ENCODE measurements at regions not wholly inside any gene's neighbourhood (a gene's known extent, or its start where the extent isn't known, plus 50 kb on each side); places are given as distances from the start of the nearest gene placed in this dataset.
"Not testable (repeated sequence)": the region's sequence is repeated elsewhere in the genome, so short reads cannot be mapped to it uniquely, and the experiment has no call there.

DNA sequence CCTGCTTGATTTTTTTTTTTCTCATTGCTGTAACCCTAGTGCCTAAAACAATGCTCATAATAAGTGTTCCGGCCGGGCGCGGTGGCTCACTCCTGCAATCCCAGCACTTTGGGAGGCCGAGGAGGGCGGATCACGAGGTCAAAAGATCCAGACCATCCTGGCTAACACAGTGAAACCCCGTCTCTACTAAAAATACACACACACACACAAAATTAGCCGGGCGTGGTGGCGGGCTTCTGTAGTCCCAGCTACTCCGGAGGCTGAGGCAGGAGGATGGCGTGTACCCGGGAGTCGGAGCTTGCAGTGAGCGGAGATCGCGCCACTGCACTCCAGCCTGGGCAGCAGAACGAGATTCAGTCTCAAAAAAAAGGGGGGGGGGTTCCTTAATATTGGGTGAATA is 214.0 kb upstream of the HSF2 start:
- DNase-seq; H3K27me3 ChIP-seq (ENCODE audit: control insufficient read depth, insufficient read depth, low read length); H3K27ac ChIP-seq (ENCODE audit: insufficient read depth, low read length, poor library complexity, severe bottlenecking); H3K36me3 ChIP-seq (ENCODE audit: control insufficient read depth, insufficient read depth, low read length); H3K27ac Mint-ChIP-seq; H3K27me3 Mint-ChIP-seq; H3K4me1 ChIP-seq (ENCODE audit: control insufficient read depth, insufficient read depth, low read length, poor library complexity, severe bottlenecking); H3K4me3 Mint-ChIP-seq; H3K9me3 ChIP-seq (ENCODE audit: control insufficient read depth in 2 of 2, low read length in 2 of 2); H3K36me3 Mint-ChIP-seq; ATAC-seq (ENCODE audit: low read depth in 2 of 2); H3K4me1 Mint-ChIP-seq; H3K4me3 ChIP-seq (ENCODE audit: low read depth, low read length); H3K9me3 Mint-ChIP-seq: not testable (repeated sequence)

DNA sequence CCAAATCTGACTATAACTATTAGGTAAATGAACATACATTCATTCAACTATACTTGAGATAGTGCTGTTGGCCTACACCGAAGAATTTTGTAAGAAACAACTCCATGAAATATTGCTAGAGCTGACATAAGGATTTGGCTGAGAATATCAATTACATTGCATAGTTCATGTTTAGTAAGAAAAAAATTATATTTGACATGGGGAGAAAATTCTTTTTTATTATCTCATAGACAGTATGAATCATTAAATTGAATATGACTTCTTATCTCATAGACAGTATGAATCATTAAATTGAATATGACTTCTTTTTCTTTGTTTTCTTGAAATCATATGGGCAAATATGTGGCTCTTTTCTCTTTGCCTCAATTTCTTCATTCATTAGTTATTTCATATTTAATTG is 212.3 kb upstream of the HSF2 start:
- Mint-ChIP-seq H3K9me3 (peaks cover 0 to 4% (median 1%) of the 10 kb centered on the region in 7 donors), H3K27me3 (no peaks in the 10 kb centered on the region), H3K4me1 (no peaks in the 10 kb centered on the region), H3K36me3 (no peaks in the 10 kb centered on the region), H3K27ac (no peak overlapping the region), H3K4me3 (no peak overlapping the region)
- DNase-seq = no peak
- H3K4me3 ChIP-seq (ENCODE audit: low read depth, low read length) = no peak overlapping the region
- H3K27ac ChIP-seq (ENCODE audit: insufficient read depth, low read length, poor library complexity, severe bottlenecking) = no peak overlapping the region
- ATAC-seq (ENCODE audit: low read depth in 2 of 2) = no peak
- no peaks in the 10 kb centered on the region for H3K9me3 ChIP-seq (ENCODE audit: control insufficient read depth in 2 of 2, low read length in 2 of 2)
- H3K27me3 ChIP-seq (ENCODE audit: control insufficient read depth, insufficient read depth, low read length) = no peaks in the 10 kb centered on the region
- H3K4me1 ChIP-seq (ENCODE audit: control insufficient read depth, insufficient read depth, low read length, poor library complexity, severe bottlenecking) = no peaks in the 10 kb centered on the region
- H3K36me3 ChIP-seq (ENCODE audit: control insufficient read depth, insufficient read depth, low read length) = no peaks in the 10 kb centered on the region

- no peaks in the 10 kb centered on the region for H3K27me3 ChIP-seq (ENCODE audit: control insufficient read depth, insufficient read depth, low read length)
- Mint-ChIP-seq H3K4me3 (no peak overlapping the region), H3K36me3 (no peaks in the 10 kb centered on the region), H3K27me3 (no peaks in the 10 kb centered on the region), H3K27ac (no peak overlapping the region), H3K4me1 (no peaks in the 10 kb centered on the region), H3K9me3 (peaks cover 0 to 3% (median 2%) of the 10 kb centered on the region in 7 donors)
- no peaks in the 10 kb centered on the region for H3K36me3 ChIP-seq (ENCODE audit: control insufficient read depth, insufficient read depth, low read length)
- no peak for DNase-seq
- H3K9me3 ChIP-seq (ENCODE audit: control insufficient read depth in 2 of 2, low read length in 2 of 2) = no peaks in the 10 kb centered on the region
- no peak for ATAC-seq (ENCODE audit: low read depth in 2 of 2)
- H3K4me3 ChIP-seq (ENCODE audit: low read depth, low read length) = no peak overlapping the region
- H3K27ac ChIP-seq (ENCODE audit: insufficient read depth, low read length, poor library complexity, severe bottlenecking) = no peak overlapping the region
- no peaks in the 10 kb centered on the region for H3K4me1 ChIP-seq (ENCODE audit: control insufficient read depth, insufficient read depth, low read length, poor library complexity, severe bottlenecking)
Observed at GRCh38 chr6:122198922-122199321, 200.5 kb upstream of the HSF2 start.

GRCh38 chr6:122200440-122200839 is 199.0 kb upstream of the HSF2 start:
- Histone ChIP-seq H3K36me3 (ENCODE audit: control insufficient read depth, insufficient read depth, low read length) (no peaks in the 10 kb centered on the region), H3K27ac (ENCODE audit: insufficient read depth, low read length, poor library complexity, severe bottlenecking) (no peak overlapping the region), H3K4me3 (ENCODE audit: low read depth, low read length) (no peak overlapping the region), H3K27me3 (ENCODE audit: control insufficient read depth, insufficient read depth, low read length) (no peaks in the 10 kb centered on the region), H3K4me1 (ENCODE audit: control insufficient read depth, insufficient read depth, low read length, poor library complexity, severe bottlenecking) (no peaks in the 10 kb centered on the region), H3K9me3 (ENCODE audit: control insufficient read depth in 2 of 2, low read length in 2 of 2) (no peaks in the 10 kb centered on the region)
- H3K27ac Mint-ChIP-seq = no peak overlapping the region
- no peak overlapping the region for H3K4me3 Mint-ChIP-seq
- H3K9me3 Mint-ChIP-seq = peaks cover 2 to 10% (median 5%) of the 10 kb centered on the region in 7 donors
- no peaks in the 10 kb centered on the region for H3K27me3 Mint-ChIP-seq
- no peaks in the 10 kb centered on the region for H3K36me3 Mint-ChIP-seq
- ATAC-seq (ENCODE audit: low read depth in 2 of 2) (no peak), DNase-seq (no peak)
- no peaks in the 10 kb centered on the region for H3K4me1 Mint-ChIP-seq

DNA sequence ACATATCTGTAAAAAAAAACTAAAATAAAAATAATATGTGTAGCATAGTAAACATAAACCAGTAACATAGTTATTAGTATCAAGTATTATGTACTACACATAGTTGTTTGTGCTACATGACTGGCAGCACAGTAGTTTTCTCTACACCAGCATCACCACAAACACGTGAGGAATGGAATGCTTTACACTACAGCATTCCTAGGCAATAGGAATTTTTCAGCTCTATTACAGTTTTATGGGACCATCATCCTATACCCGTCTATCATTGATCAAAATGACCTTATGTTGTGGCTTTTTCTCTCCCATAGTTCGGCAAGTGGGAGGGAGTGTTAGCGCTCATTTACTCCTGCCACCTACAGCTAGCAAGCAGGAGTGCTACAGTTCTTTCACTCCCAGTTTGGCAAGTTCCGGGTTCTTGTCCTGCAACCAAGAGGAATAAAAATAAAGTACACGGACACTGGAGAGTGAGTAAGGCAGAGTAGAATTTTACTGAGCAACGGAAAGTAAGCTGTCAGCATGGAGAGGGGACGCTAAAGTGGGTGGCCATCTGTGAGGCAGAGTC is 196.8 kb upstream of the HSF2 start:
- no peaks in the 10 kb centered on the region for H3K36me3 ChIP-seq (ENCODE audit: control insufficient read depth, insufficient read depth, low read length)
- no peak overlapping the region for H3K4me3 ChIP-seq (ENCODE audit: low read depth, low read length)
- no peak for DNase-seq
- no peaks in the 10 kb centered on the region for H3K4me1 Mint-ChIP-seq
- H3K27me3 Mint-ChIP-seq = no peaks in the 10 kb centered on the region
- no peaks in the 10 kb centered on the region for H3K4me1 ChIP-seq (ENCODE audit: control insufficient read depth, insufficient read depth, low read length, poor library complexity, severe bottlenecking)
- H3K4me3 Mint-ChIP-seq = no peak overlapping the region
- no peak overlapping the region for H3K27ac Mint-ChIP-seq
- H3K36me3 Mint-ChIP-seq = no peaks in the 10 kb centered on the region
- H3K27ac ChIP-seq (ENCODE audit: insufficient read depth, low read length, poor library complexity, severe bottlenecking) = no peak overlapping the region
- peaks cover 2 to 10% (median 5%) of the 10 kb centered on the region in 7 donors for H3K9me3 Mint-ChIP-seq
- no peaks in the 10 kb centered on the region for H3K9me3 ChIP-seq (ENCODE audit: control insufficient read depth in 2 of 2, low read length in 2 of 2)
- ATAC-seq (ENCODE audit: low read depth in 2 of 2) = no peak
- H3K27me3 ChIP-seq (ENCODE audit: control insufficient read depth, insufficient read depth, low read length) = no peaks in the 10 kb centered on the region

DNA sequence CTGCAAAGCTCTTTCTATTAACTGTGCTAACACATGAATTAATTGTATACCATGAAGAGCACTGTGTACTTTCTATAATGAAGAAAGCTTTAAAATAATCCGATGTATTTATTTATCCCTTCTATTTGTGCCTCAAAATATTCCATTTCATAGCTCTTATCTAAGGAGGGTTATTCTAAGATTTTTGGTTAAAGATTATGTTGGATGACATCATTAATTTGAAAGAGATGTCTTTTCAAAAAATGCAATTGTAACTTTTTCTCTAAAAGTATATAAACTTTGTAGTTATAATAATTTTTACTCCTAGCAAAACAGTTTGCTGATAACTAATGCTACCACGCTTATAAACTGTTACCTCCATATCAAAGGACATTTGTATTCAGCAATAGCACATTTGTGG is 192.4 kb upstream of the HSF2 start:
- no peaks in the 10 kb centered on the region for H3K4me1 Mint-ChIP-seq
- H3K27me3 ChIP-seq (ENCODE audit: control insufficient read depth, insufficient read depth, low read length) = no peaks in the 10 kb centered on the region
- H3K4me3 ChIP-seq (ENCODE audit: low read depth, low read length) = no peak overlapping the region
- H3K27ac Mint-ChIP-seq = no peak overlapping the region
- DNase-seq (no peak), ATAC-seq (ENCODE audit: low read depth in 2 of 2) (no peak)
- H3K27me3 Mint-ChIP-seq = no peaks in the 10 kb centered on the region
- no peak overlapping the region for H3K4me3 Mint-ChIP-seq
- no peaks in the 10 kb centered on the region for H3K36me3 Mint-ChIP-seq
- H3K9me3 ChIP-seq (ENCODE audit: control insufficient read depth in 2 of 2, low read length in 2 of 2) = no peaks in the 10 kb centered on the region
- H3K36me3 ChIP-seq (ENCODE audit: control insufficient read depth, insufficient read depth, low read length) = no peaks in the 10 kb centered on the region
- no peaks in the 10 kb centered on the region for H3K4me1 ChIP-seq (ENCODE audit: control insufficient read depth, insufficient read depth, low read length, poor library complexity, severe bottlenecking)
- H3K9me3 Mint-ChIP-seq = peaks cover 2 to 10% (median 5%) of the 10 kb centered on the region in 7 donors
- H3K27ac ChIP-seq (ENCODE audit: insufficient read depth, low read length, poor library complexity, severe bottlenecking) = no peak overlapping the region

DNA sequence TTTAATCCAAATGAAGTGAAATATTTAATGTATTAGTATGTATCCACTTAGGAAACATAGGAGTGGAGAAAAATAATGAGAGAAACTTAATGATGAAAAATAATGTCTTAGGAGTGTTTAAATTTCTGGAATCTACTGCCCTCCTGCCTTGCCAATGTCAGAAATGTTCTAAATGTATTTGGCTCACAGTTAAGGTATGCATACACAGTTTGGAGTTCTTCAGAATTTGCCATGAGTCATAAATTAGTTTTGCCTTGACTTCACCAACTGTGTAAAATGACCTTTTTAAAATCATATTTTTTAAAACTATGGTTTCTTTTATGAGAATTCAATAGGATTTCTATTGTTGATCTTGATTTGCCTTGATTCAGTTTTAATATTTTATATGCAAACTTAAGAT is 191.7 kb upstream of the HSF2 start:
- H3K9me3 ChIP-seq (ENCODE audit: control insufficient read depth in 2 of 2, low read length in 2 of 2) = no peaks in the 10 kb centered on the region
- Mint-ChIP-seq H3K27me3 (no peaks in the 10 kb centered on the region), H3K4me3 (no peak overlapping the region), H3K27ac (no peak overlapping the region), H3K4me1 (no peaks in the 10 kb centered on the region), H3K9me3 (peaks cover 2 to 10% (median 5%) of the 10 kb centered on the region in 7 donors), H3K36me3 (no peaks in the 10 kb centered on the region)
- H3K36me3 ChIP-seq (ENCODE audit: control insufficient read depth, insufficient read depth, low read length) = no peaks in the 10 kb centered on the region
- DNase-seq (no peak), ATAC-seq (ENCODE audit: low read depth in 2 of 2) (no peak)
- no peak overlapping the region for H3K4me3 ChIP-seq (ENCODE audit: low read depth, low read length)
- no peaks in the 10 kb centered on the region for H3K27me3 ChIP-seq (ENCODE audit: control insufficient read depth, insufficient read depth, low read length)
- H3K27ac ChIP-seq (ENCODE audit: insufficient read depth, low read length, poor library complexity, severe bottlenecking) = no peak overlapping the region
- no peaks in the 10 kb centered on the region for H3K4me1 ChIP-seq (ENCODE audit: control insufficient read depth, insufficient read depth, low read length, poor library complexity, severe bottlenecking)

DNA sequence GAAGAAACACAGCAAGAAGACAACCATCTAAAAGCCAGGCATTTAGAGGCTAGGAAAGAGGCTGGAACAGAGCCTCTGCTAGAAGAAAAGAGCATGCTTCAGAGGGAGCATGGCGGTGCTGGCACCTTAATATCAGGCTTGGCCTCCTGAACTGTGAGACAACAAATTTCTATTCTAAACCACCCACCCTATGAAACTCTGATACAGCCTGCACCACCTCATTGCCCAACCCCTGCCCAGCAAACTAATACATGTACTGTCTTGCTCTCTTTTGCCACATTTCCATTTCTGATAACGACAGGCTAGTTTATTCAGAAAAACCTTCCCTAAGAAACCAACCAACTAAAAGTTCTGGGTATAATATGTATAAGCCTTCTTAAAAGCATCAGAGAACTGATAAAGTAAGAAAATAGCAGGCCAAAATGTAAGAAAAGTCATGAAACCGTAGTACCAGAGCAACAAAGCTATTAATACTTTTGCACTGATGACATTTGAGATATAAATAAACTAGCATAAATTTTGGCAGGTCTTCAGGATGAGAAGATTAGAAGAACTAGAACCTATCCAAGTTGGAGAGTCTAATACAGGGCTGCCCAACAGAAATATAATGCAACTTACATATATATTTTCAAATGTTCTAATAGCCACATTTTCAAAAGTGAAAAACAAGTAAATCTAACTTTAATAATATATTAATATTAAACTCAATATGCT is 184.7 kb upstream of the HSF2 start:
- ATAC-seq (ENCODE audit: low read depth in 2 of 2) (no peak), DNase-seq (no peak)
- H3K36me3 Mint-ChIP-seq = no peaks in the 10 kb centered on the region
- Histone ChIP-seq H3K27ac (ENCODE audit: insufficient read depth, low read length, poor library complexity, severe bottlenecking) (no peak overlapping the region), H3K27me3 (ENCODE audit: control insufficient read depth, insufficient read depth, low read length) (no peaks in the 10 kb centered on the region), H3K36me3 (ENCODE audit: control insufficient read depth, insufficient read depth, low read length) (no peaks in the 10 kb centered on the region), H3K9me3 (ENCODE audit: control insufficient read depth in 2 of 2, low read length in 2 of 2) (no peaks in the 10 kb centered on the region), H3K4me3 (ENCODE audit: low read depth, low read length) (no peak overlapping the region), H3K4me1 (ENCODE audit: control insufficient read depth, insufficient read depth, low read length, poor library complexity, severe bottlenecking) (no peaks in the 10 kb centered on the region)
- H3K9me3 Mint-ChIP-seq = no peaks in the 10 kb centered on the region
- H3K27ac Mint-ChIP-seq = no peak overlapping the region
- H3K4me3 Mint-ChIP-seq = no peak overlapping the region
- no peaks in the 10 kb centered on the region for H3K27me3 Mint-ChIP-seq
- H3K4me1 Mint-ChIP-seq = no peaks in the 10 kb centered on the region

Measured in CD4-positive, CD25-positive, alpha-beta regulatory T cell (primary cell).